Duodenal mucosa (tissue), 2 donors: ENCODE measurements at regions not wholly inside any gene's neighbourhood (a gene's known extent, or its start where the extent isn't known, plus 50 kb on each side); places are given as distances from the start of the nearest gene placed in this dataset.

Experiments
- H3K27ac ChIP-seq: one replicate; pipeline ENCODE4 v1.7.0; 2013; ENCODE audit warnings: low read depth, low read length
- H3K27me3 ChIP-seq, 2 donors: one replicate each; pipeline ENCODE4 v1.7.0; 2013; ENCODE audit warnings: low read length in 2 of 2, control low read depth in 1 of 2; ENCODE audit not compliant: insufficient read depth in 2 of 2, control insufficient read depth in 1 of 2
- H3K36me3 ChIP-seq, 2 donors: one replicate each; pipeline ENCODE4 v1.7.0; 2013; ENCODE audit warnings: low read length in 2 of 2, control low read depth in 1 of 2; ENCODE audit not compliant: insufficient read depth in 2 of 2, control insufficient read depth in 1 of 2
- H3K4me1 ChIP-seq, 2 donors: one replicate each; pipeline ENCODE4 v1.7.0; 2013; ENCODE audit warnings: low read length in 2 of 2, control low read depth in 1 of 2; ENCODE audit not compliant: insufficient read depth in 2 of 2, control insufficient read depth in 1 of 2
- H3K4me3 ChIP-seq, 2 donors: one replicate each; pipeline ENCODE4 v1.7.0; 2013; ENCODE audit warnings: low read length in 2 of 2, low read depth in 1 of 2
- H3K9ac ChIP-seq, 2 donors: one replicate each; pipeline ENCODE4 v1.7.0; 2013; ENCODE audit warnings: low read length in 2 of 2, low read depth in 1 of 2
- H3K9me3 ChIP-seq, 2 donors: one replicate each; pipeline ENCODE4 v1.7.0; 2013; ENCODE audit warnings: low read length in 2 of 2, control low read depth in 1 of 2; ENCODE audit not compliant: control insufficient read depth in 1 of 2

- Histone ChIP-seq H3K27ac (no peak overlapping the region), H3K27me3 (no peaks in the 10 kb centered on the region), H3K9me3 (no peaks in the 10 kb centered on the region), H3K9ac (no peak overlapping the region), H3K4me3 (no peak overlapping the region), H3K36me3 (no peaks in the 10 kb centered on the region), H3K4me1 (no peaks in the 10 kb centered on the region)
Measured at GRCh38 chr9:119961774-119962424, 592.7 kb upstream of the BRINP1 start.

GRCh38 chr9:119959846-119960545 is 590.8 kb upstream of the BRINP1 start:
- Histone ChIP-seq H3K9me3 (no peaks in the 10 kb centered on the region), H3K9ac (no peak overlapping the region), H3K36me3 (no peaks in the 10 kb centered on the region), H3K27ac (no peak overlapping the region), H3K27me3 (no peaks in the 10 kb centered on the region), H3K4me3 (no peak overlapping the region), H3K4me1 (no peaks in the 10 kb centered on the region)

- H3K36me3 ChIP-seq: no peaks in the 10 kb centered on the region
- no peaks in the 10 kb centered on the region for H3K27me3 ChIP-seq
- no peak overlapping the region for H3K9ac ChIP-seq
- no peaks in the 10 kb centered on the region for H3K9me3 ChIP-seq
- no peaks in the 10 kb centered on the region for H3K4me1 ChIP-seq
- H3K27ac ChIP-seq: no peak overlapping the region
- H3K4me3 ChIP-seq: no peak overlapping the region
Measured at GRCh38 chr9:119956111-119956510, 586.9 kb upstream of the BRINP1 start.

GRCh38 chr9:119955276-119955675 is 586.0 kb upstream of the BRINP1 start:
- Histone ChIP-seq H3K36me3 (no peaks in the 10 kb centered on the region), H3K4me1 (no peaks in the 10 kb centered on the region), H3K27me3 (no peaks in the 10 kb centered on the region), H3K27ac (no peak overlapping the region), H3K9me3 (no peaks in the 10 kb centered on the region), H3K4me3 (no peak overlapping the region), H3K9ac (no peak overlapping the region)

GRCh38 chr9:119951591-119951990 is 582.4 kb upstream of the BRINP1 start:
- Histone ChIP-seq H3K9me3 (no peaks in the 10 kb centered on the region), H3K9ac (no peak overlapping the region), H3K27ac (no peak overlapping the region), H3K4me1 (no peaks in the 10 kb centered on the region), H3K36me3 (no peaks in the 10 kb centered on the region), H3K4me3 (no peak overlapping the region), H3K27me3 (no peaks in the 10 kb centered on the region)

GRCh38 chr9:119951090-119951489 is 581.9 kb upstream of the BRINP1 start:
- H3K9ac ChIP-seq: no peak overlapping the region
- H3K4me3 ChIP-seq: no peak overlapping the region
- no peaks in the 10 kb centered on the region for H3K9me3 ChIP-seq
- H3K36me3 ChIP-seq: no peaks in the 10 kb centered on the region
- no peak overlapping the region for H3K27ac ChIP-seq
- H3K27me3 ChIP-seq: no peaks in the 10 kb centered on the region
- no peaks in the 10 kb centered on the region for H3K4me1 ChIP-seq

- Histone ChIP-seq H3K27me3 (peaks cover 0 to 2% of the 10 kb centered on the region in 2 donors), H3K4me1 (no peaks in the 10 kb centered on the region), H3K4me3 (no peak overlapping the region), H3K36me3 (no peaks in the 10 kb centered on the region), H3K27ac (no peak overlapping the region), H3K9me3 (no peaks in the 10 kb centered on the region), H3K9ac (no peak overlapping the region)
Measured at GRCh38 chr9:119945686-119946085, 576.5 kb upstream of the BRINP1 start.

- H3K9ac ChIP-seq: no peak overlapping the region
- no peaks in the 10 kb centered on the region for H3K9me3 ChIP-seq
- H3K4me3 ChIP-seq: no peak overlapping the region
- H3K27ac ChIP-seq: no peak overlapping the region
- peaks cover 0 to 2% of the 10 kb centered on the region in 2 donors for H3K27me3 ChIP-seq
- no peaks in the 10 kb centered on the region for H3K36me3 ChIP-seq
- H3K4me1 ChIP-seq: no peaks in the 10 kb centered on the region
Measured at GRCh38 chr9:119941091-119941490, 571.9 kb upstream of the BRINP1 start.

GRCh38 chr9:119938871-119939270 is 569.6 kb upstream of the BRINP1 start:
- Histone ChIP-seq H3K27me3 (no peaks in the 10 kb centered on the region), H3K36me3 (no peaks in the 10 kb centered on the region), H3K9me3 (no peaks in the 10 kb centered on the region), H3K27ac (no peak overlapping the region), H3K4me3 (no peak overlapping the region), H3K4me1 (no peaks in the 10 kb centered on the region), H3K9ac (no peak overlapping the region)

GRCh38 chr9:119934497-119934896 is 565.3 kb upstream of the BRINP1 start:
- no peak overlapping the region for H3K4me3 ChIP-seq
- H3K4me1 ChIP-seq: no peaks in the 10 kb centered on the region
- H3K36me3 ChIP-seq: no peaks in the 10 kb centered on the region
- no peak overlapping the region for H3K27ac ChIP-seq
- H3K9ac ChIP-seq: no peak overlapping the region
- no peaks in the 10 kb centered on the region for H3K9me3 ChIP-seq
- H3K27me3 ChIP-seq: no peaks in the 10 kb centered on the region
